ENCODE measurements at regions not wholly inside any gene's neighbourhood (a gene's known extent, or its start where the extent isn't known, plus 50 kb on each side); places are given as distances from the start of the nearest gene placed in this dataset.
"Not testable (repeated sequence)": the region's sequence is repeated elsewhere in the genome, so short reads cannot be mapped to it uniquely, and the experiment has no call there.

- no peak for DNase-seq (ENCODE audit: low spot score)
Measured at GRCh38 chr7:82701949-82702348, 258.4 kb upstream of the CACNA2D1 start.

- no peak for DNase-seq (ENCODE audit: low spot score)
Measured at GRCh38 chr7:82700741-82701140, 257.2 kb upstream of the CACNA2D1 start.

- DNase-seq (ENCODE audit: low spot score): no peak
Measured at GRCh38 chr7:82699773-82700186, 256.2 kb upstream of the CACNA2D1 start.

GRCh38 chr7:82697897-82698296 is 254.3 kb upstream of the CACNA2D1 start:
- no peak for DNase-seq (ENCODE audit: low spot score)

- no peak for DNase-seq (ENCODE audit: low spot score)
Measured at GRCh38 chr7:82696631-82697030, 253.1 kb upstream of the CACNA2D1 start.

GRCh38 chr7:82694022-82694421 is 250.4 kb upstream of the CACNA2D1 start:
- no peak for DNase-seq (ENCODE audit: low spot score)

GRCh38 chr7:82690929-82691328 is 247.4 kb upstream of the CACNA2D1 start:
- DNase-seq (ENCODE audit: low spot score): no peak

GRCh38 chr7:82685214-82685613 is 241.6 kb upstream of the CACNA2D1 start:
- DNase-seq (ENCODE audit: low spot score): no peak

GRCh38 chr7:82678716-82679115 is 235.1 kb upstream of the CACNA2D1 start:
- peak; percentile 0 for DNase-seq (ENCODE audit: low spot score)

- no peak for DNase-seq (ENCODE audit: low spot score)
Measured at GRCh38 chr7:82678259-82678658, 234.7 kb upstream of the CACNA2D1 start.

GRCh38 chr7:82677493-82677892 is 233.9 kb upstream of the CACNA2D1 start:
- peak; percentile 41 for DNase-seq (ENCODE audit: low spot score)

GRCh38 chr7:82676777-82677463 is 233.3 kb upstream of the CACNA2D1 start:
- no peak for DNase-seq (ENCODE audit: low spot score)

- DNase-seq (ENCODE audit: low spot score): no peak
Measured at GRCh38 chr7:82675396-82675795, 231.8 kb upstream of the CACNA2D1 start.

- no peak for DNase-seq (ENCODE audit: low spot score)
Measured at GRCh38 chr7:82674268-82674667, 230.7 kb upstream of the CACNA2D1 start.

- DNase-seq (ENCODE audit: low spot score): no peak
Measured at GRCh38 chr7:82672078-82672477, 228.5 kb upstream of the CACNA2D1 start.

GRCh38 chr7:82669141-82669540 is 225.6 kb upstream of the CACNA2D1 start:
- DNase-seq (ENCODE audit: low spot score): no peak

GRCh38 chr7:82668676-82669075 is 225.1 kb upstream of the CACNA2D1 start:
- no peak for DNase-seq (ENCODE audit: low spot score)

- no peak for DNase-seq (ENCODE audit: low spot score)
Measured at GRCh38 chr7:82665966-82666507, 222.5 kb upstream of the CACNA2D1 start.

GRCh38 chr7:82655965-82656364 is 212.4 kb upstream of the CACNA2D1 start:
- no peak for DNase-seq (ENCODE audit: low spot score)

GRCh38 chr7:82650095-82650494 is 206.5 kb upstream of the CACNA2D1 start:
- not testable (repeated sequence) for DNase-seq (ENCODE audit: low spot score)

GRCh38 chr7:82633592-82633991 is 190.0 kb upstream of the CACNA2D1 start:
- no peak for DNase-seq (ENCODE audit: low spot score)

- no peak for DNase-seq (ENCODE audit: low spot score)
Measured at GRCh38 chr7:82631998-82632397, 188.4 kb upstream of the CACNA2D1 start.

- DNase-seq (ENCODE audit: low spot score): no peak
Measured at GRCh38 chr7:82629583-82629982, 186.0 kb upstream of the CACNA2D1 start.

- no peak for DNase-seq (ENCODE audit: low spot score)
Measured at GRCh38 chr7:82625377-82625776, 181.8 kb upstream of the CACNA2D1 start.
